GM10266 (cell line): ENCODE measurements at regions not wholly inside any gene's neighbourhood (a gene's known extent, or its start where the extent isn't known, plus 50 kb on each side); places are given as distances from the start of the nearest gene placed in this dataset.
A peak's percentile ranks its signal among the peaks of the same experiment; 100 is the strongest.

Source experiments
- DNase-seq: peaks from one replicate; pipeline ENCODE4 v3.0.0; 2012; ENCODE audit errors: extremely low spot score
- TF ChIP-seq, protein P1 (sequence below): IDR thresholded peaks from 2 replicates; pipeline ENCODE4 v1.5.1; 2012; ENCODE audit warnings: mild to moderate bottlenecking, low read depth; ENCODE audit not compliant: control insufficient read depth, insufficient read depth; ENCODE audit errors: missing control alignments

DNA sequence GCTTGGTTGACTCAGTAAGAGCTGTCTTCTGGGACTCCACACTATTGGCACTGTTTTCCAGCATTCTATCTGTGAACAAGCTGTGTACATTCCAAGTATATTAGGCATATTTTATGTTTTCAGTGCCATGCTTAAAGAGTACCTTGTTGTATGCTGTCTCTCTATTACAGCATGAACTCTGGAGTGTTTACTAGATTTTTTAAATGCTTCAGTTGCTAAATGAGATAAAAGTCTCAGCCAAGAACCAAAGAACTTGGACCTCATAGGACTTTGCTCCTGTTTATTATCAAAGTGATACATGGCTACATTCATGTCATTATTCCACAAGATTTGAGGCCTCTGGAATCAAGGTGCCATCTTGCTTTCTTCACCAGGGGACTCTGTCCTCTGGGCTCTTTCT lies 167.2 kb downstream of the C9orf152 start:
- no peak for DNase-seq

DNA sequence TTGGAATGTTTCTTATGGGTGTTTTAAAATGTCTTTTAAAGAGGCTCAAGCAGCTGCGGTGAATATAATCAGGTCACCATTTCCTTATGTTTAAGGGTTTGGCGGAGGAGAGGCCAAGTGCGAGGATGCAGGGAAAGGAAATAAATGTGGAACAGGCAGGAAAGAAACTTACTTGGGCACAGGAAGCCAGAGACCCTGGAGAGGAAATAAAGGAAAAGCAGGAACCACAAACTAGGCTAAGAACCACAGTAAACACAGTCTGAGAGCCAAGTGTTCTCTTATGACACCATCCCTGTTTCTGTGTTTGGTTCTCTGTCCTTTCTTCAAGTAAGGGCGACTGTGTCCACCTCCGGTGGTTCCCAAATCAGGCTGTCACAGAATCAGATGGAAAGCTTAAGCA lies 166.5 kb downstream of the C9orf152 start:
- TF ChIP-seq, protein P1, sequence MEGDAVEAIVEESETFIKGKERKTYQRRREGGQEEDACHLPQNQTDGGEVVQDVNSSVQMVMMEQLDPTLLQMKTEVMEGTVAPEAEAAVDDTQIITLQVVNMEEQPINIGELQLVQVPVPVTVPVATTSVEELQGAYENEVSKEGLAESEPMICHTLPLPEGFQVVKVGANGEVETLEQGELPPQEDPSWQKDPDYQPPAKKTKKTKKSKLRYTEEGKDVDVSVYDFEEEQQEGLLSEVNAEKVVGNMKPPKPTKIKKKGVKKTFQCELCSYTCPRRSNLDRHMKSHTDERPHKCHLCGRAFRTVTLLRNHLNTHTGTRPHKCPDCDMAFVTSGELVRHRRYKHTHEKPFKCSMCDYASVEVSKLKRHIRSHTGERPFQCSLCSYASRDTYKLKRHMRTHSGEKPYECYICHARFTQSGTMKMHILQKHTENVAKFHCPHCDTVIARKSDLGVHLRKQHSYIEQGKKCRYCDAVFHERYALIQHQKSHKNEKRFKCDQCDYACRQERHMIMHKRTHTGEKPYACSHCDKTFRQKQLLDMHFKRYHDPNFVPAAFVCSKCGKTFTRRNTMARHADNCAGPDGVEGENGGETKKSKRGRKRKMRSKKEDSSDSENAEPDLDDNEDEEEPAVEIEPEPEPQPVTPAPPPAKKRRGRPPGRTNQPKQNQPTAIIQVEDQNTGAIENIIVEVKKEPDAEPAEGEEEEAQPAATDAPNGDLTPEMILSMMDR, result no peak
- DNase-seq, result no peak

More for the DNA sequence above, 167.2 kb downstream of the C9orf152 start:
- TF ChIP-seq, protein P1, result no peak

DNA sequence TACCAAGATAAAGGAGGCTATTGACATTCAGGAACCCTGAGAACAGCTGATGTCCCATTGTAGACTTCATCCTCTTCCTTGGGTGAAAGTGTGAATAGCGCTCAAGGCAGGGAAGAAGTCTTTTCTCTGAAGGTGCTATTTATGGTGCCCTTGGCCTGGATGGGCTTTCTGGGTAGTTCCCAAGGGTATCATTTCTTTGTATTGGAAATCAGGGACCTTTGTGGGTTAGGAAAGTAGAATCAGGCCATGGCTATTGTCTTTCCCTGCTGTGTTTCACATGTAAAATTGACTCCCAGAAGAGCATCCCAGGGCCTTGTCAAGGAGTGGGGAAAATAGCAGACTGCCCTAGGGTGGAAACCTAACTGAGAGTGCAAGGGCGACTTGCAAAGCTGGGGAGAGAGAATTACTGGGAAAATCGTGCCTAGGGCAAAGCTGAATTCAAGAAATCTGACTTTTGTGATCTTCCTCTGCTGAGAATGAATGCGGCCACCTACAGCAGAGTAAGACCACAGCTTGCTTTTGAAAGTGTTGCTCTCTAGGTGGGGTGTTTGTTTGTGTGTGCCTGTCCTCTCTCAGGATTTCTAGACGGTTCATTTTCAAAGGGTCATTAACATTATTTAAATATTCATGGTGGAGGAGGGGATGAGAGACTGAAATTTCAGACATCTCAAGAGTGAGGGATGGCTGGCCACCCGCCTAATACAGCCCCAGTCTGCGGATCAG lies 160.6 kb downstream of the C9orf152 start:
- TF ChIP-seq, protein P1, result no peak
- no peak for DNase-seq

DNA sequence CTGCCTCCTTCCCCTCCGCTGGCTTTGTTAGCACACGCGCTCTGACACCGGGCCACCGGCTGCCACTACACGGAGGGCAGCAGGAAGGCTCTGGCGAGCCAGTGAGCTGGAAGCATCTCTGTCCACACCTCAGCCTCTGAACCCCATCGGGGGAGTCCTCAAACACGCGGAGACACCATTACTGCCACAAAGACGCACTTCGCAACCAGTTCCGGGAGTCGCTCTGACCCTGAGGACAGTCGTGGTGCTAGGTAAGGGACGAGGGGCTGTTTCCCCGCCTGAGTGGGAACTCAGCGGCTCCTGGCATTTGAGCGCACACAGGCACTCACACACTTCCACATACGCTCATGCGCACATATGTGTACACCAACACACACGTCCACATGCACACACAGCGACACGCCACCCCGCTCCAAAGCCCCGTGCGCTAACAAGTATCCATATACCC lies 160.0 kb downstream of the C9orf152 start:
- peak; percentile 39 for DNase-seq
- TF ChIP-seq, protein P1, result no peak

DNA sequence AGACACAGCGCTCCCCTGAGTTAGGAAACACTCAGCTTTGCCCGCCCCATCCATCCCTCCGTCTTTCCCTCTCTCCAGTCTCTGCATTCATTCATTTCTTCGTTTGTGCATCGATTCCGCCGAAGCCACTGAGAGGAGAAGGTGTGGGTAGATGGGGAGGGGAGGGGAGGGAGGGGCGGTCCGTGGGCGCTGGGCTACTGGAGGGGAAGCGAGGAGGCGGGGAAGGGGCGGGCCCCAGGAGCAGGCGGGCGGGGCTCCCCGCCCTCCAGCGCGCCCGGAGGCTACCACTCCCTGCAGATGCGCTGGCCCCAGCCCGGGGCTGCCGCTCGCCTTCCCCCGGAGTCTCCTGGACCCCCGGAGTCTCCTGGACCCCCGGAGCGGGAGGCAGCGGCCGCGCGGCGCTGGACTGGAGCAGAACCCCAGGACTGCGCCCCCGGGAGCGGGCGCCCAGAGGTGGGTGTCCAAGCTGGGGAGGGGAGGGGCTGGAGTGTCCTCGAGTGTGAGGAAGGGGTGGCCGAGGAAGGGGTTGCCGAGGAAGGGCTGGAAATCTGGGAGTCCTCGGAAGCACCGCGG lies 159.5 kb downstream of the C9orf152 start:
- TF ChIP-seq, protein P1, result no peak
- peak; percentile 91 for DNase-seq

DNA sequence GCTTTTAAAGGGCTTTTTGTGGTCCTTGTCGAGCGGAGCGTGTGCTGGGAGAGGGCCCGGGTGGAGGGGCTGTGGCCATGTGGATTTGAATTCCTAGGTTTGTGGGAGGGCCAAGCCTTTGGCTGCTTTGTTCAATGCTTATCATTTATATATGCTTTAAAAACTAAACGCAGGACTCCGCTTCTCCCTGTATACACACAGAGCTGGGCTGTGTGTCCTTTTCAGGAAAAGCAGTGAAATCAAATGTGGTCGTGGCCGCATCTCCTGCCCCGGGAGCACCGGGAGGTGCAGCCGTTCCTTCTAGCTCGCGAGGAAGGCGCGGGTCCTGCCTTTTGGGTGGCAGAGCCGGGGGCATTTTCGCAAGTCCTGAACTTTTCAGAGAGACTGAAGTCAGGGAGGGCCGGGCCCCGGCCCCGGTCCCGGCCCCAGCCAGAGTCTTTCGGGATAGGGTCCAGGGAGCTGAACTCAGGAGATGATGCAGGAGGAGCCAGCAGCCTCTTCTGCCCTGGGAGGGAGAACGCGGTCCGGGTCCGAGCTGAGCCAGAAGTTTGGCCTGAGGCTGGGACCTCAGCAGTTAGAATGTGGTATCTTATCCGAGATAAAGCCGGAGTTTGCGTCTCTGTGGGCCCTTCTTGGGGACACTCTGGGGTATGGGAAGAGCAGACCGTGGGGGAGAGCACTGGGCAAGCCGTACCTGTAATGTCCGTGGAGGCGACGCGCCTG lies 158.8 kb downstream of the C9orf152 start:
- TF ChIP-seq, protein P1, result no peak
- DNase-seq, result peak; percentile 12
